ENCODE measurements at regions not wholly inside any gene's neighbourhood (a gene's known extent, or its start where the extent isn't known, plus 50 kb on each side); places are given as distances from the start of the nearest gene placed in this dataset.
"Not testable (repeated sequence)": the region's sequence is repeated elsewhere in the genome, so short reads cannot be mapped to it uniquely, and the experiment has no call there.

DNA sequence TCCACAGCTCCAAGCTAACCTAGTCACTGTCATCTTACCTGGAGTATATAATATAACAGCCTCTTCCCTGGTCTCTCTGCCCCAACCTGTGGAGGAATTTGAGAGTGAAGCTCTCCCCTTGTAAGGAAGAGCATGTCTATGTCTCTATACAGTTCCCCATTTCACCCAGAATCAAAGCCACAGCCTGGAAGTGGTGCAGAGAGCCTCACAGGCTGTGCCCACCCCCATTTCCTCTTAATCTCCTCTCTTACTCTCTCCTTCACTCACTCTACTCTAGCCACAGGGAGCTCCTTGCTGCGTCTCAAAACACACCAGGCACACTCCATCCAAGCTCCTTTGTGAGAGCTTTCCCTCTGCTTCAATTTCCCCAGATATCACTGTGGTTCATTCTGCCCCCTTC, 302.5 kb upstream of the ISX start:
- DNase-seq: no peak

- DNase-seq: no peak
Observed at GRCh38 chr22:34765115-34765514, 300.8 kb upstream of the ISX start.

DNA sequence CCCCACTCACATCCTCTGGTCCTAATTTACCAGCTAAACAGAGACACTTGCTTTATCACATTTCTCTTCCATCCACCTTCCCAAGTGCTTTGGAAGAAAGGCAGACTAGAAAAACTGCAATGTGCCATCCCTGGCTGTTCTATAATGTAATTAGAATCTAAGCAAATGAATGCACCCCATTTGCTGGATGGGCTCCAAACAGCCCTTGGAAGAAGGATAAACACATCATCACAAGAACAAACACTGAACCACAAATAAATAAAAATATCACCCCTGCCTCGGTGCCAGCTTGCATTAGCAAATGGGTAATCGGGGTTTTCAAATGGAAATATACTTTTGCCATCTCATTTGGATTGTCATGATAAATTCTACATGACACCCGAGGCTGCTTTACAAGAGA, 296.6 kb upstream of the ISX start:
- DNase-seq: no peak

GRCh38 chr22:34776817-34777216, 289.1 kb upstream of the ISX start:
- no peak for DNase-seq

DNA sequence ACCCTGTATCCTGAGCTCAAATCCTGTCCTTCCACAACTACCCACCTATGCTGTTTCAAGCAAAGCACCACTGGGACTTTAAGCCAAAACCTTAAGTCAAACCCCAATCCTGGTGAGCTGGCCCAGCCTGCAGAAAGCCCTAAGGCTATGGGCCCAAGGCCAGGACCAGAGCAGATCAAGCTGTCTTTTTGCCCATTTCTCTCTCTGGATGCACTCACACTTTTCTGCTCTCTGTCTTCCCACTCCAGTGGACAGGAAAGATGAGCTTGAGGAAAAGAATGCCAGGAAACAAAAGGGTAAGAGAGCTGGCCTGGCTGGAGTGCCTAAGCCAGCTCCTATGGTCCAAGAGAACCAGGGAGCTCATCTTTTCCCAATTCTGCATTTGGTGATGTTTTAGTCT, 284.3 kb upstream of the ISX start:
- DNase-seq: no peak

- DNase-seq: no peak
Observed at GRCh38 chr22:34783436-34783835, 282.5 kb upstream of the ISX start.

- no peak for DNase-seq
Observed at GRCh38 chr22:34784056-34784455, 281.9 kb upstream of the ISX start.

DNA sequence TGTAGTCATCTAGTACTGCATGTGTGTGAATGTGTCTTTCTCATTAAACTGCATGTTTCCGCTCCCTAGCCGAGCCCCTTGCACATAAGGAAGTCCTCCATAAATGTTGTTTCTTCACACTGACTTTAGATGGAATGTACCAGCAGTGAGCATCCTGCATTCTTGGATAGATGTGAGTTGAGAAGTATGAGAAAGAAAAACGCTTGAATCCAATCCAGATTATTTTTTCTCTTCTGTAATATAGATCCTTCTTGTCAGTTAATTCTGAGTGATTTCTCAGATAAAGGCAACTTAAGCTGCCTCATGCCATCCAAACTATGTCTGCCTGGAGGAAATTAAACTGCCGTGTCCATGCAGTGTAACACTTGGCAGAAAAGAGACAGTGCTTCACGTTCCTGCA, 268.1 kb upstream of the ISX start:
- DNase-seq: no peak

DNA sequence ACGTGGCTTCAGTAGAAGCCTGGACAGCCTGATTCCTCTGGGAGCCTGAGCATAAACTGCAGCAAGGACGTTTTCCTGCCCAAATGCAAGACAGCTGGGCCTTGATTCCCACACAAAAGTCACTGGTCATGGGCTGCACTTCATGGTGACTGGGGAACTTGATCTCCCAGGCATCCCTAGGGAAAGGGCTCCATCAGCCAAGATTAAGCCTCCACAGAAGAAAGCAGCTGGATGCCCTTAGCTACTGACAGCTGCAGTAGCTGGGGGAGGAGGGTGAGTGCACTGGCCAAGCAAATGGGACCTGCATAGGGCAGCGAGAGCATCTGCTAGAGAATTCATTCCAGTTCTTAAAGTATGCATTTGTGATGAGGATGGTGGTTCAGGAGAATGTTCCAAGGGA, 267.4 kb upstream of the ISX start:
- DNase-seq: no peak

- no peak for DNase-seq
Observed at GRCh38 chr22:34800260-34800980, 265.5 kb upstream of the ISX start.

DNA sequence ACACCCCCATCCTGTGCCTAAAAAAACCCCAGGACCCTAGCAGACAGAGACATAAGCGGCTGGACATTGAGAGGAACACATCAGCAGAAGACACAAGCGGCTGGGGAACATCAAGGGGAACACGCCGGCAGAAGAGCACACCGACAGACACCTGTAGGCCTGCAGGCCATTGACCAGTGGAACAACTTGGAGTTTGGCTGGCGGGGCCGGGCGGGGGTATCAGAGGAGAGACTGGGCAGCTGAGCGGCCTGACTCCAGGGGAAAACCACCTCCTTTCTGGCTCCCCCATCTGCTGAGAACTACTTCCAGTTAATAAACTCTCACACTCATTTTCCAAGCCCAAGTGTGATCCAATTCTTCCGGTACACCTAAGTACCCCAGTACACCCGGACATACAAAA, 264.7 kb upstream of the ISX start:
- DNase-seq: no peak

GRCh38 chr22:34804091-34804490, 261.9 kb upstream of the ISX start:
- DNase-seq: no peak

DNA sequence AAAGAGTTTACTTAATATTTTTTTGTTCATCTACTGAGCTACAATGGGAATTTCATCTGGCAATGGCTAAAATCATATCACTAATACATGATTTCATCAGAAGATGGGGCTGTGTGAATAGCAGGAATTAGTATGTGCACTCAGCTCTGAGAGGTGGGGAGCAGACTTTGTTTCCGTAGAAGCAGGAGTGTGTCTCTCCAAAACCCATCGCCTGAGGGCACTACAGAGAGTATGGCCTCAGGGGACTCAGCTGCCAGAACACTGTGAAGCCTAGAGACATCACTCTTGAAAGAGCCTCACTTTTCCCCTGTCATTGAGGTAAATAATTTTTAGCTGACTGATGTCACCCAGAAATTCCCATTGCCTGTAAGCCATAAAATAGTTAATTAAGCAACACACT, 261.4 kb upstream of the ISX start:
- no peak for DNase-seq

- DNase-seq: no peak
Observed at GRCh38 chr22:34805771-34806170, 260.2 kb upstream of the ISX start.

GRCh38 chr22:34808618-34809017, 257.3 kb upstream of the ISX start:
- no peak for DNase-seq

GRCh38 chr22:34812631-34813030, 253.3 kb upstream of the ISX start:
- DNase-seq: no peak

GRCh38 chr22:34814260-34815025, 251.5 kb upstream of the ISX start:
- no peak for DNase-seq

- DNase-seq: no peak
Observed at GRCh38 chr22:34829485-34829884, 236.5 kb upstream of the ISX start.

- DNase-seq: no peak
Observed at GRCh38 chr22:34834059-34834458, 231.9 kb upstream of the ISX start.

DNA sequence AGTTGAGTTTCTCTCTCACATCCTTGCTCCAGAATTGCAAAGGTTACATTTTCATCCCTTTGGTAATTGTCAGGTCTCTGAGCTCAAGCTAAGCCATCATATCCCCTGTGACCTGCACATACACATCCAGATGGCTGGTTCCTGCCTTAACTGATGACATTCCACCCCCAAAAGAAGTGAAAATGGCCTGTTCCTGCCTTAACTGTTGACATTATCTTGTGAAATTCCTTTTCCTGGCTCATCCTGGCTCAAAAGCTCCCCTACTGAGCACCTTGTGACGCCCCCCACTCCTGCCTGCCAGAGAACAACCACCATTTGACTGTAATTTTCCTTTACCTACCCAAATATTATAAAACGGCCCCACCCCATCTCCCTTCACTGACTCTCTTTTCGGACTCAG, 231.4 kb upstream of the ISX start:
- not testable (repeated sequence) for DNase-seq

- DNase-seq: no peak
Observed at GRCh38 chr22:34841331-34841771, 224.6 kb upstream of the ISX start.

DNA sequence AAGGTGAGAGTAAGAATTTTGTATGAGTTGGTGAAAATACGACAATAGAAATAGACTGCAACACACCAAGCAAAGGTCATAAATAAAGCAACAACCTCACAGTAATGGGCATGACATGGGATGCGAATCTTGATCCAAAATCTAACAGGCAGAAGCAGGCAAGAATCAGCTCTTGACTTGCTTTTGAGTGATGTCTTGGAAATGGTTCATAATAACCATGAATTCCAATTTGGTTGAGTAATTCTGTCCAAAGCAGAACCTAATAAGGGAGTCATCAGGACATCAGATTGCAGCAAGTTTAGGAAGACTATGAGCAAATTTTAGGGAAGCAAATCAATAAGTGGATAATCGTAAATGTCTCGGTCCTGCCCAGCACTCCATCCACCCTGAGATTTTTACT, 224.0 kb upstream of the ISX start:
- no peak for DNase-seq

- DNase-seq: no peak
Observed at GRCh38 chr22:34842630-34843029, 223.3 kb upstream of the ISX start.

DNA sequence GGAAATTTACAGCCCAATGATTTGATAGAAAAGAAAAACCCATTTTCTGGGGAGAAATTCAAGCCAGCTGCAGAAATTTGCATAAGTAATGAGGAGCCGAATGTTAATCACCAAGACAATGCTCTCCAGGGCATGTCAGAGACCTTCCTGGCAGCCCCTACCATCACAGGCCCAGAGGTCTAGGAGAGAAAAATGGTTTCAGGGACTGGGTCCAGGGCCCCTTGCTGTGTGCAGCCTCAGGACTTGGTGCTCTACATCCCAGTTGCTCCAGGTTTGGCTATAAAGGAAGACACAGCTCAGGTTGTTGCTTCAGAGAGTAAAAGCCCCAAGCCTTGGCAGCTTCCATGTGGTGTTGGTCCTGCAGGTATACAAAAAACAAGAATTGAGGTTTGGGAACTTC, 222.2 kb upstream of the ISX start:
- not testable (repeated sequence) for DNase-seq

DNA sequence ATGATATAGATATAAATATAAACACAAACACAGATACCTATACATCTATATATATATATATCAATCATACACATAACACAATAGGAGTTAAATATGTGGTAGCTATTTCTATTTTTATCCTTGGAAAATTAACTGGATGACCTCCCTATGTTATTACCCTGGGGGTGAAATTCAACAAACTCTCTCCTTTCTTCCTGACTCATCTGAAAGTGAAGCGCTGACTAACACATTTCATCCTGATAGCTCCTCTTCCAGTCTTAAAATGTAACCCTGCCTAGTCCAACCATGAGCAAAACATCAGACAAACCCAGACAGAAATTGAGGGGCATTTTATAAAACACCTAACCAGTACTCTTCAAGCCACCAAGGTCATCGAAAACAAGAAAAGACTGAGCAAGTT, 220.6 kb upstream of the ISX start:
- no peak for DNase-seq

Measured in activated gamma-delta T cell treated with Interleukin-2 at 50 U/mL for 16 hours (primary cell).